Activated B cell treated with CpG ODN at 0.5 μM for 24 hours (primary cell): ENCODE measurements at regions not wholly inside any gene's neighbourhood (a gene's known extent, or its start where the extent isn't known, plus 50 kb on each side); places are given as distances from the start of the nearest gene placed in this dataset.

ENCODE experiments used
- ATAC-seq: fragments of 200-7000 bp; cut with Tn5 transposase; one replicate; pipeline ENCODE4 v1.10.0; 2021; ENCODE audit warnings: low read depth, mild to moderate bottlenecking, moderate library complexity
- CTCF ChIA-PET: fragments of 350-600 bp; sonication (Branson Sonifier 250); formaldehyde crosslinking; loops from one replicate; lab custom pipeline; 2021; ENCODE audit warnings: antibody characterized with exemption; lab: Charles Lee
- POLR2A ChIA-PET: fragments of 350-600 bp; sonication (Branson Sonifier 250); formaldehyde crosslinking; loops from one replicate; lab custom pipeline; 2021; ENCODE audit warnings: antibody characterized with exemption; lab: Charles Lee
- DNase-seq: peaks from one replicate; pipeline ENCODE4 v3.0.0; 2022
- H3K27ac Mint-ChIP-seq: one replicate; pipeline ENCODE4 v1.8.0; 2020; ENCODE audit warnings: mixed read lengths
- H3K27me3 Mint-ChIP-seq: one replicate; pipeline ENCODE4 v1.8.0; 2021; ENCODE audit warnings: mixed read lengths
- H3K36me3 Mint-ChIP-seq: one replicate; pipeline ENCODE4 v1.8.0; 2021; ENCODE audit warnings: low read depth, mixed read lengths
- H3K4me1 Mint-ChIP-seq: one replicate; pipeline ENCODE4 v1.8.0; 2021; ENCODE audit warnings: mixed read lengths
- H3K4me3 Mint-ChIP-seq: one replicate; pipeline ENCODE4 v1.8.0; 2020; ENCODE audit warnings: mild to moderate bottlenecking, mixed read lengths
- H3K9me3 Mint-ChIP-seq: one replicate; pipeline ENCODE4 v1.8.0; 2020; ENCODE audit warnings: mixed read lengths
- intact Hi-C: fragments of 100-400 bp; cut with micrococcal nuclease; formaldehyde crosslinking; loops from one replicate; pipeline ENCODE4 v1.15.1; 2024
- TF ChIP-seq, protein P1 (sequence below): fragments of 200-600 bp; IDR thresholded peaks from one replicate; pipeline ENCODE4 v1.8.0; 2022; ENCODE audit warnings: antibody characterized with exemption, mild to moderate bottlenecking

GRCh38 chr12:97342130-97342529, 120.5 kb upstream of the RMST start:
- TF ChIP-seq, protein P1, sequence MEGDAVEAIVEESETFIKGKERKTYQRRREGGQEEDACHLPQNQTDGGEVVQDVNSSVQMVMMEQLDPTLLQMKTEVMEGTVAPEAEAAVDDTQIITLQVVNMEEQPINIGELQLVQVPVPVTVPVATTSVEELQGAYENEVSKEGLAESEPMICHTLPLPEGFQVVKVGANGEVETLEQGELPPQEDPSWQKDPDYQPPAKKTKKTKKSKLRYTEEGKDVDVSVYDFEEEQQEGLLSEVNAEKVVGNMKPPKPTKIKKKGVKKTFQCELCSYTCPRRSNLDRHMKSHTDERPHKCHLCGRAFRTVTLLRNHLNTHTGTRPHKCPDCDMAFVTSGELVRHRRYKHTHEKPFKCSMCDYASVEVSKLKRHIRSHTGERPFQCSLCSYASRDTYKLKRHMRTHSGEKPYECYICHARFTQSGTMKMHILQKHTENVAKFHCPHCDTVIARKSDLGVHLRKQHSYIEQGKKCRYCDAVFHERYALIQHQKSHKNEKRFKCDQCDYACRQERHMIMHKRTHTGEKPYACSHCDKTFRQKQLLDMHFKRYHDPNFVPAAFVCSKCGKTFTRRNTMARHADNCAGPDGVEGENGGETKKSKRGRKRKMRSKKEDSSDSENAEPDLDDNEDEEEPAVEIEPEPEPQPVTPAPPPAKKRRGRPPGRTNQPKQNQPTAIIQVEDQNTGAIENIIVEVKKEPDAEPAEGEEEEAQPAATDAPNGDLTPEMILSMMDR: no peak
- ChIA-PET POLR2A (no interaction called here), CTCF (no interaction called here)
- ATAC-seq (no peak), DNase-seq (no peak)
- Mint-ChIP-seq H3K4me1 (no peaks in the 10 kb centered on the region), H3K27ac (no peak overlapping the region), H3K36me3 (no peaks in the 10 kb centered on the region), H3K27me3 (peaks cover 7% of the 10 kb centered on the region), H3K4me3 (no peak overlapping the region), H3K9me3 (no peaks in the 10 kb centered on the region)
- intact Hi-C loops: no loop called here

GRCh38 chr12:97347956-97348355, 114.6 kb upstream of the RMST start:
- H3K4me3 Mint-ChIP-seq: no peak overlapping the region
- intact Hi-C loops: no loop called here
- CTCF ChIA-PET: no interaction called here
- H3K4me1 Mint-ChIP-seq: no peaks in the 10 kb centered on the region
- DNase-seq: no peak
- no peaks in the 10 kb centered on the region for H3K9me3 Mint-ChIP-seq
- no peak for ATAC-seq
- H3K27ac Mint-ChIP-seq: no peak overlapping the region
- H3K27me3 Mint-ChIP-seq: no peaks in the 10 kb centered on the region
- POLR2A ChIA-PET: no interaction called here
- no peaks in the 10 kb centered on the region for H3K36me3 Mint-ChIP-seq
- TF ChIP-seq, protein P1: no peak

DNA sequence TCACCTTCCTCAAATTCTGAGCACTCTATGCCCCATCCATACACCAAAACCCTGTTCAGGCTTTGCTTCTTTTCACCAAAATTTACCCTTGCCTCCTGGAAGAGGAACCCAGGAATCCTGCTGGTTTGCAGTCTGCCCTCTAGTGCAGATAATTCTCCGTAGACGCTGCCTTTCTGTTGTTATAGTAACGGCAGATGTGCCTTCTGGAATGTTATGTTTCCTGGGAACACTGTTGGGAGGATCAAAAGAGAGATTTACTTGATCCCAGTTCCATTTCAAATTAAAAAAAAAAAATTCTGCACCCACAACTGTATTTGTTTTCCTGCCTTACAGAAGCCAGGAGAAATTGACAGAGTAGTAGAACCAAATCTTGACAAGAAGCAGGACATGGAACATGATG, 104.2 kb upstream of the RMST start:
- H3K4me3 Mint-ChIP-seq: no peak overlapping the region
- intact Hi-C loops: no loop called here
- no peaks in the 10 kb centered on the region for H3K36me3 Mint-ChIP-seq
- ChIA-PET POLR2A (no interaction called here), CTCF (no interaction called here)
- ATAC-seq: no peak
- no peak overlapping the region for H3K27ac Mint-ChIP-seq
- peaks cover 12% of the 10 kb centered on the region for H3K27me3 Mint-ChIP-seq
- DNase-seq: no peak
- H3K9me3 Mint-ChIP-seq: no peaks in the 10 kb centered on the region
- no peaks in the 10 kb centered on the region for H3K4me1 Mint-ChIP-seq
- TF ChIP-seq, protein P1: no peak

- no peak for ATAC-seq
- ChIA-PET CTCF (no interaction called here), POLR2A (no interaction called here)
- H3K9me3 Mint-ChIP-seq: no peaks in the 10 kb centered on the region
- no peak for DNase-seq
- H3K36me3 Mint-ChIP-seq: no peaks in the 10 kb centered on the region
- H3K4me3 Mint-ChIP-seq: no peak overlapping the region
- H3K4me1 Mint-ChIP-seq: no peaks in the 10 kb centered on the region
- intact Hi-C loops: no loop called here
- peaks cover 12% of the 10 kb centered on the region for H3K27me3 Mint-ChIP-seq
- TF ChIP-seq, protein P1: no peak
- H3K27ac Mint-ChIP-seq: no peak overlapping the region
Observed at GRCh38 chr12:97359021-97359690, 103.4 kb upstream of the RMST start.

DNA sequence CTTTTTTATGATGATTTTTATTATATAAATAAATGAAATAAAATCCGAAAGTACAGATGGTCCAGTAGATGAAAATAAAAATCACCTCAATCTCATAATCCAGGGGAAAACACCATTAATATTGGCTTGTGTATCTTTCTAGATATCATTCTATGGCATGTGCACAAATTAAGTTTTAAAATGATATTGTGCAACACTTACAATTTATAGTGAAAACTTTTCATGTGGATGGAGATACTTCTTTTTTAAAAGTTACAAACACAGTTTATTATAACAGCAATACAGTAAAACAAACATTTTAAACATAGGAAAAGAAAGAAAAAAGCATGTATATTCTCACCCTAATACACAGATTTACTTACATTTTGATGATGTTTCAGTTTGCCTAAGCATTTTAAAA, 98.9 kb upstream of the RMST start:
- no peak overlapping the region for H3K27ac Mint-ChIP-seq
- intact Hi-C loops: no loop called here
- no peak for DNase-seq
- ChIA-PET POLR2A (no interaction called here), CTCF (no interaction called here)
- ATAC-seq: no peak
- no peak overlapping the region for H3K4me3 Mint-ChIP-seq
- peaks cover 8% of the 10 kb centered on the region for H3K27me3 Mint-ChIP-seq
- no peaks in the 10 kb centered on the region for H3K9me3 Mint-ChIP-seq
- H3K36me3 Mint-ChIP-seq: no peaks in the 10 kb centered on the region
- H3K4me1 Mint-ChIP-seq: no peaks in the 10 kb centered on the region
- TF ChIP-seq, protein P1: no peak
